Heart left ventricle (tissue), 13 donors: ENCODE measurements at regions not wholly inside any gene's neighbourhood (a gene's known extent, or its start where the extent isn't known, plus 50 kb on each side); places are given as distances from the start of the nearest gene placed in this dataset.

ENCODE experiments used
- CTCF ChIP-seq, 12 donors: fragments of 200-600 bp; sonication (generic) in 4 of 12; IDR thresholded peaks; one replicate each; pipeline versions ENCODE4 v1.5.0 to v1.8.0; 2018 to 2022; ENCODE audit warnings: antibody characterized with exemption in 12 of 12, mild to moderate bottlenecking in 5 of 12
- POLR2A ChIP-seq, 2 donors: fragments of 450-650 bp; IDR thresholded peaks; one replicate each; pipeline ENCODE4 v1.6.1; 2017; ENCODE audit warnings: antibody characterized with exemption in 2 of 2, mild to moderate bottlenecking in 2 of 2, moderate library complexity in 2 of 2
- donor health status: ischemic (EF 13 %, LVEDD 7.1; RV severe dilation, severe dysfunction).
- donor health status: DM: no; HTN: yes; CAD: no.
- donor health status: DM: no; HTN: no; CAD: no.
- donor health status: ischemic (EF 25% LVEDD 6.9; RV normal size, moderate dysfunction).
- donor health status: ischemic (EF 25% LVEDD 5.7; RV mildly dilated, moderate dysfunction).
- donor health status: ischemic (EF 35%, LVEDD 5.7; RV mildly dilated, moderate dysfunction).
- donor health status: nonischemic (EF 11% LVEDD 7.7; RV severe dilation, severe dysfunction).
- donor health status: DM: yes; HTN: yes; CAD: no.
- donor health status: PGD.
- donor health status: ischemic (EF 29% LVEDD 5.4; RV normal size, mild dysfunction).
- donor health status: nonischemic (EF 23%, LVEDD 6.1; RV moderate dilation, normal function).

GRCh38 chr16:65845466-65846209, 520.9 kb upstream of the CDH5 start:
- TF ChIP-seq POLR2A (IDR thresholded peaks at IDR 0.05), result no peak
- no peak for TF ChIP-seq CTCF (IDR thresholded peaks at IDR 0.05)
